ENCODE measurements at regions not wholly inside any gene's neighbourhood (a gene's known extent, or its start where the extent isn't known, plus 50 kb on each side); places are given as distances from the start of the nearest gene placed in this dataset.

GRCh38 chr7:115113131-115113530 lies 191.2 kb downstream of the MDFIC start:
- TF ChIP-seq POLR2AphosphoS5 (IDR thresholded peaks at IDR 0.05; ENCODE audit: low read depth) (no peak), CTCF (IDR thresholded peaks at IDR 0.05; ENCODE audit: insufficient read depth, low read length) (no peak), SPI1 (IDR thresholded peaks at IDR 0.05; ENCODE audit: borderline replicate concordance, low read depth) (no peak), GABPA (IDR thresholded peaks at IDR 0.05; ENCODE audit: low read depth) (no peak)

All from HL-60 (cell line).